ENCODE measurements at regions not wholly inside any gene's neighbourhood (a gene's known extent, or its start where the extent isn't known, plus 50 kb on each side); places are given as distances from the start of the nearest gene placed in this dataset.
A peak's percentile ranks its signal among the peaks of the same experiment; 100 is the strongest.
"Not testable (repeated sequence)": the region's sequence is repeated elsewhere in the genome, so short reads cannot be mapped to it uniquely, and the experiment has no call there.

GRCh38 chr9:36503172-36504088 lies 69.3 kb upstream of the MELK start:
- Histone ChIP-seq H3K4me3 (no peak overlapping the region), H3K4me1 (ENCODE audit: insufficient read depth) (no peaks in the 10 kb centered on the region), H3K9me3 (ENCODE audit: low read depth) (no peaks in the 10 kb centered on the region), H3K9me2 (replicated peaks; ENCODE audit: insufficient read depth) (no peaks in the 10 kb centered on the region), H3K27me3 (no peaks in the 10 kb centered on the region), H3K36me3 (replicated peaks; ENCODE audit: insufficient read depth, low read depth) (no peaks in the 10 kb centered on the region), H3K79me2 (no peaks in the 10 kb centered on the region), H2AFZ (no peak overlapping the region), H3K4me2 (no peak overlapping the region), H3K27ac (no peak overlapping the region), H4K20me1 (ENCODE audit: insufficient read depth, poor library complexity, severe bottlenecking) (no peaks in the 10 kb centered on the region)
- DNase-seq (ENCODE audit: low spot score): no peak
- TF ChIP-seq CTCF (IDR thresholded peaks at IDR 0.05; ENCODE audit: poor library complexity) (no peak), EZH2phosphoT487 (IDR thresholded peaks at IDR 0.05; ENCODE audit: low read depth, severe bottlenecking, unreplicated experiment) (no peak), EZH2 (IDR thresholded peaks at IDR 0.05; ENCODE audit: borderline replicate concordance) (no peak)
- WGBS (ENCODE audit: low lambda C conversion rate, missing lambda C conversion rate): 87% methylated on average over 6 of the region's 6 CpGs

- H4K20me1 ChIP-seq (ENCODE audit: insufficient read depth, poor library complexity, severe bottlenecking): no peaks in the 10 kb centered on the region
- no peaks in the 10 kb centered on the region for H3K9me3 ChIP-seq (ENCODE audit: low read depth)
- TF ChIP-seq CTCF (IDR thresholded peaks at IDR 0.05; ENCODE audit: poor library complexity): no peak
- no peak for TF ChIP-seq EZH2 (IDR thresholded peaks at IDR 0.05; ENCODE audit: borderline replicate concordance)
- TF ChIP-seq EZH2phosphoT487 (IDR thresholded peaks at IDR 0.05; ENCODE audit: low read depth, severe bottlenecking, unreplicated experiment): no peak
- no peaks in the 10 kb centered on the region for H3K9me2 ChIP-seq (replicated peaks; ENCODE audit: insufficient read depth)
- no peaks in the 10 kb centered on the region for H3K27me3 ChIP-seq
- no peak overlapping the region for H2AFZ ChIP-seq
- no peak overlapping the region for H3K4me3 ChIP-seq
- H3K36me3 ChIP-seq (replicated peaks; ENCODE audit: insufficient read depth, low read depth): no peaks in the 10 kb centered on the region
- no peak overlapping the region for H3K27ac ChIP-seq
- no peaks in the 10 kb centered on the region for H3K79me2 ChIP-seq
- H3K4me1 ChIP-seq (ENCODE audit: insufficient read depth): no peaks in the 10 kb centered on the region
- 88% methylated on average over 3 of the region's 3 CpGs for WGBS (ENCODE audit: low lambda C conversion rate, missing lambda C conversion rate)
- DNase-seq (ENCODE audit: low spot score): no peak
- no peak overlapping the region for H3K4me2 ChIP-seq
Observed at GRCh38 chr9:36501727-36502126, 71.0 kb upstream of the MELK start.

GRCh38 chr9:36500931-36501330 lies 71.8 kb upstream of the MELK start:
- H4K20me1 ChIP-seq (ENCODE audit: insufficient read depth, poor library complexity, severe bottlenecking); H3K9me3 ChIP-seq (ENCODE audit: low read depth); H3K9me2 ChIP-seq (replicated peaks; ENCODE audit: insufficient read depth); H3K4me3 ChIP-seq; H3K79me2 ChIP-seq; H3K36me3 ChIP-seq (replicated peaks; ENCODE audit: insufficient read depth, low read depth); H3K4me2 ChIP-seq; H3K4me1 ChIP-seq (ENCODE audit: insufficient read depth); H2AFZ ChIP-seq; H3K27ac ChIP-seq; H3K27me3 ChIP-seq; DNase-seq (ENCODE audit: low spot score): not testable (repeated sequence)
- 84% methylated on average over 2 of the region's 2 CpGs for WGBS (ENCODE audit: low lambda C conversion rate, missing lambda C conversion rate)

- no peaks in the 10 kb centered on the region for H3K27me3 ChIP-seq
- TF ChIP-seq CTCF (IDR thresholded peaks at IDR 0.05; ENCODE audit: poor library complexity): no peak
- TF ChIP-seq EZH2 (IDR thresholded peaks at IDR 0.05; ENCODE audit: borderline replicate concordance): no peak
- no peak for TF ChIP-seq EZH2phosphoT487 (IDR thresholded peaks at IDR 0.05; ENCODE audit: low read depth, severe bottlenecking, unreplicated experiment)
- no peaks in the 10 kb centered on the region for H3K79me2 ChIP-seq
- no peaks in the 10 kb centered on the region for H3K4me1 ChIP-seq (ENCODE audit: insufficient read depth)
- no peak overlapping the region for H3K27ac ChIP-seq
- no peak overlapping the region for H2AFZ ChIP-seq
- no peak overlapping the region for H3K4me3 ChIP-seq
- H3K4me2 ChIP-seq: no peak overlapping the region
- 59% methylated on average over 8 of the region's 8 CpGs for WGBS (ENCODE audit: low lambda C conversion rate, missing lambda C conversion rate)
- no peaks in the 10 kb centered on the region for H3K36me3 ChIP-seq (replicated peaks; ENCODE audit: insufficient read depth, low read depth)
- peak; percentile 10 for DNase-seq (ENCODE audit: low spot score)
- H3K9me3 ChIP-seq (ENCODE audit: low read depth): no peaks in the 10 kb centered on the region
- no peaks in the 10 kb centered on the region for H4K20me1 ChIP-seq (ENCODE audit: insufficient read depth, poor library complexity, severe bottlenecking)
- no peaks in the 10 kb centered on the region for H3K9me2 ChIP-seq (replicated peaks; ENCODE audit: insufficient read depth)
Observed at GRCh38 chr9:36499174-36499890, 73.4 kb upstream of the MELK start.

- not testable (repeated sequence) for H3K4me1 ChIP-seq (ENCODE audit: insufficient read depth); H3K9me2 ChIP-seq (replicated peaks; ENCODE audit: insufficient read depth); H3K9me3 ChIP-seq (ENCODE audit: low read depth); H3K4me2 ChIP-seq; H3K79me2 ChIP-seq; H3K4me3 ChIP-seq; DNase-seq (ENCODE audit: low spot score); H4K20me1 ChIP-seq (ENCODE audit: insufficient read depth, poor library complexity, severe bottlenecking); H3K27ac ChIP-seq; H3K36me3 ChIP-seq (replicated peaks; ENCODE audit: insufficient read depth, low read depth); H3K27me3 ChIP-seq; H2AFZ ChIP-seq
- 88% methylated on average over 6 of the region's 6 CpGs for WGBS (ENCODE audit: low lambda C conversion rate, missing lambda C conversion rate)
Observed at GRCh38 chr9:36493564-36493963, 79.1 kb upstream of the MELK start.
